ENCODE measurements at regions not wholly inside any gene's neighbourhood (a gene's known extent, or its start where the extent isn't known, plus 50 kb on each side); places are given as distances from the start of the nearest gene placed in this dataset.

DNA sequence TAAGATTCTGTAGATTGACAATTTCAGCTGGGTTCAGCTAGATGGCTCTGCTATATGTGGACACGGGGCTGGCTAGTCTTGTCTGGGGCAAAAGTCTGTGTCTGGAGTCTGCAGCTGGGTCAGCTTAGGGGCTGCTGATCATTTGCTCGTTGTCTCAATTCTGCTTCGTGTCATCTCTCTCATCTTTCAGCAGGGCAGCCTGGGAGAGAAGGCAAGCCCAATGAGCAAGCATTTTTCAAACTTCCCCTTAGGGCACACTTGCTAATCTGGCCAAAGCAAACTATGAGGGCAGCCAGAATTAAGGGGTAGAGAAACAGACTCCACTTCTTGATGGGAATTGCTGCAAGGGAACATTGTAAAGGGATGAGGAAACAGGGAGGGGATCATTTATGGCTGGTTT lies 462.6 kb downstream of the SLC4A3 start:
- H3K4me3 ChIP-seq (ENCODE audit: low read depth, low read length) = no peak overlapping the region
- TF ChIP-seq, protein P1, sequence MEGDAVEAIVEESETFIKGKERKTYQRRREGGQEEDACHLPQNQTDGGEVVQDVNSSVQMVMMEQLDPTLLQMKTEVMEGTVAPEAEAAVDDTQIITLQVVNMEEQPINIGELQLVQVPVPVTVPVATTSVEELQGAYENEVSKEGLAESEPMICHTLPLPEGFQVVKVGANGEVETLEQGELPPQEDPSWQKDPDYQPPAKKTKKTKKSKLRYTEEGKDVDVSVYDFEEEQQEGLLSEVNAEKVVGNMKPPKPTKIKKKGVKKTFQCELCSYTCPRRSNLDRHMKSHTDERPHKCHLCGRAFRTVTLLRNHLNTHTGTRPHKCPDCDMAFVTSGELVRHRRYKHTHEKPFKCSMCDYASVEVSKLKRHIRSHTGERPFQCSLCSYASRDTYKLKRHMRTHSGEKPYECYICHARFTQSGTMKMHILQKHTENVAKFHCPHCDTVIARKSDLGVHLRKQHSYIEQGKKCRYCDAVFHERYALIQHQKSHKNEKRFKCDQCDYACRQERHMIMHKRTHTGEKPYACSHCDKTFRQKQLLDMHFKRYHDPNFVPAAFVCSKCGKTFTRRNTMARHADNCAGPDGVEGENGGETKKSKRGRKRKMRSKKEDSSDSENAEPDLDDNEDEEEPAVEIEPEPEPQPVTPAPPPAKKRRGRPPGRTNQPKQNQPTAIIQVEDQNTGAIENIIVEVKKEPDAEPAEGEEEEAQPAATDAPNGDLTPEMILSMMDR (conservative IDR thresholded peaks at IDR 0.05; ENCODE audit: low read depth, low read length) = no peak
- DNase-seq (ENCODE audit: low read depth) = no peak

DNA sequence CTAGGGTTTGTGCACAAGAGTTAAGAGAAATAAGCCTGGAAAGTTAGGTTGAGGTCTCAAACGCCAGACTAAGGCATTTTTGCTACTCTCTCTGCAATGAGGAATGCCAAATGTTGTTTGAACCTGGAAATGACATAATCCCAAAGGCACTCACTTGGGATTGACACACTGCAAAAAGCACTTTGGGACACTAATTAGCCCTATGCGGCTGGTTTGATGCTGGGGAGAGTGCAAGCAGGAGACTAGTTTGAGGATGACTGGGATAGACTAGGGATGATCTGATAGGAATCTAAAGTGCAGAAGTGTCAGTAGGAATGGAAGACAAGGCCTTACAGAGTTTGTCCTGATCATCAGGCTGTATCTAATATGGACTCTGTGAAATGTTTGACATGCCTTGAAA lies 469.0 kb downstream of the SLC4A3 start:
- no peak overlapping the region for H3K4me3 ChIP-seq (ENCODE audit: low read depth, low read length)
- TF ChIP-seq, protein P1 (conservative IDR thresholded peaks at IDR 0.05; ENCODE audit: low read depth, low read length) = no peak
- DNase-seq (ENCODE audit: low read depth) = no peak

DNA sequence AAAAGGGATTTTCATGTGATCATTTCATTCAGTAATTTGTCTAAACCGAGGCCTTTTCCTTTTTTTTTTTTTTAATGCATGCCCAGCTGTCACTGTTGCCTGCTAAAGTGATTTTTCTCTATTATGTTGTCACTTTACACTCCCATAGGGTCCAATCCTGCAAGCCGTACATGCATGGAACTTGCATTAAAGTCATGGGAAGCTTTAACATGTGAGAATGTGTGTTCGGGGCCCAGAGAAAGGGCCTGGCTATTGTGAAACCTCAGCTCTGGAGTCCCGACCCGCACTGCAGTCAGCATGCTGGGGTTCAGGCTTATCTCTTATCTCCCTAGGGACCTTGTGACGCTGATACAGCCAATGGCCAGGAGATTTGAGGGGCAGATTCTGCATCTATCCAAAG lies 474.6 kb downstream of the SLC4A3 start:
- H3K4me3 ChIP-seq (ENCODE audit: low read depth, low read length) = no peak overlapping the region
- no peak for DNase-seq (ENCODE audit: low read depth)
- TF ChIP-seq, protein P1 (conservative IDR thresholded peaks at IDR 0.05; ENCODE audit: low read depth, low read length) = no peak

DNA sequence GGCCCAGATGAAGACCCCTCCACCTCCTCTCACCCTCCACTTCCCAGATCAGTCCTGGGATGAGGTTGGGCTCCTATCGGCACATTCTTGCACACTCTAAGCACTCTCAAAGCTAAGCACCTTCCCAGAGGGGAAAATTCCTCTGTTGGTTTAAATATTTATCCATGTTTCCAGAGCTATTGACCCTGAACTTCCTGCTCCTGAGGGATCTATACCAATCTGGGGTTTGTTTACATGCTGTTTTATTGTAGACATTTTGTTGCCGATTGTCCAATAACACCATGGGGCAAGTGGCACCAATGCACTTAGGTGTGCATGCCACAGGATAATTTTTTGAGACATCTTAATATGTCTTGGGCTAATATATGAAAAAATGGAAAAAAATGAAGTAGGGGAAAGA lies 476.2 kb downstream of the SLC4A3 start:
- DNase-seq (ENCODE audit: low read depth) = no peak

DNA sequence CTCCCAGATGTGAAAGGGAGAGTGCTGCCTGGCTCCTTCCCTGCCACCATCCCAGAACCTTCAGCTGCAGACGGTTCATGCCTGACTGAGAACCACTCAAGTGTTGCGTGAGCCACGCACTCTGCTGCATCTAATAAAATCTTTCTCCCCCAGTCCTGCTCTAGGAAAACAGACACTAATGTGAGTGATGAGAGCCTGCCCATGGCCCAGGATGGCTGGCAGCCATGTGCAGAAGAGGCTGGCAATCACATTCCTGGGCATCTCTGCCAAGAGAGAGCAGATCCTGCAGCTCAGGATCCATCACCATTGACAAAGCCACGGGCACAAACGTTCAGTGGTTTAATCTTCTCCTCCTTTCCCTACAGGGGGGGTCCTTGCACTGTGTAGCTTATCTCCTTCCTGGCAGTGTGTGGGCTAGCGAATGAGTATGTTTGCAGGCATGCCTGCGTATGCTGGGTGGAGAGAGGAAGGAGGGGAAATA lies 477.5 kb downstream of the SLC4A3 start:
- TF ChIP-seq, protein P1 (conservative IDR thresholded peaks at IDR 0.05; ENCODE audit: low read depth, low read length) = peak; percentile 39
- no peak overlapping the region for H3K4me3 ChIP-seq (ENCODE audit: low read depth, low read length)
- no peak for DNase-seq (ENCODE audit: low read depth)

More for the DNA sequence above, 476.2 kb downstream of the SLC4A3 start:
- H3K4me3 ChIP-seq (ENCODE audit: low read depth, low read length) = no peak overlapping the region
- TF ChIP-seq, protein P1 (conservative IDR thresholded peaks at IDR 0.05; ENCODE audit: low read depth, low read length) = no peak

DNA sequence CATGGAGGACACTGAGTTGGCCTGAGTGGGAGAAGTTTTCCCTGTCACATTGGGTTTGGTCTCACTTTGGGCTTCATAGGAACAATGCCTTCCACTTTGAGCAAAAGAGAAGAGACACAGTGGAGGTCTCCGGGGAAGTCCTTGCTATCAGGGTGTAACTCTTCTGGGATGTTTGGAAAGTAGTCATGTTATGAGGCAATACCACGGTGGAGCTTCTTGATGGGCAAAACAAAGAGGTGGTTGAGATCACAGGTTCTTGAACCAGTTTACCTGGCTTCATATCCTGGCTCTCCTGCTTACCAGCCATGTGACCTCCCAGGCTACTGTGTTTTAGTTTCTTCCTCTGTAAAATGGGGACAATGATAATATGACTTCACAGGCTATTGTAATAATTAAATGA lies 478.6 kb downstream of the SLC4A3 start:
- TF ChIP-seq, protein P1 (conservative IDR thresholded peaks at IDR 0.05; ENCODE audit: low read depth, low read length) = no peak
- DNase-seq (ENCODE audit: low read depth) = no peak
- H3K4me3 ChIP-seq (ENCODE audit: low read depth, low read length) = no peak overlapping the region

DNA sequence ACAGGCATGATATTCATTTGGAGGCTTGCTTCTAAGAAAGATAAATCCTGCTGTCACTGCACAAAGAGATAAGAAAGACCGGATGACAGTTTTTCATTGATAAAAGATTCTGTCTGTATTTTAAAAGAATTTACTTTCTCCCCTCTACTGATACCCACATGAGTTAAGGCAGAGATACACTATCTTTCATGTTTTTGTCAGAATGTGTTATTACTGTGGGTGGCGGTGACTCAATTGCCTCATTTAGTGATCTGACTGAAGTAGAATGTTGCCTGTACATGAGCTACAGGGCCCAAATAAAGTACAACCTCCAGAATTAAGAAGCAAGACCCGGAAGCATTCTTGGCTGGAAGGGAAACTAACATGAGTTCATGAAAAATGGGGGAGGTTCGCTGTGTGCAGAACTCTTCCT lies 480.0 kb downstream of the SLC4A3 start:
- TF ChIP-seq, protein P1 (conservative IDR thresholded peaks at IDR 0.05; ENCODE audit: low read depth, low read length) = no peak
- DNase-seq (ENCODE audit: low read depth) = no peak
- H3K4me3 ChIP-seq (ENCODE audit: low read depth, low read length) = no peak overlapping the region
